PC-9 (cell line): ENCODE measurements at regions not wholly inside any gene's neighbourhood (a gene's known extent, or its start where the extent isn't known, plus 50 kb on each side); places are given as distances from the start of the nearest gene placed in this dataset.

Experiments used
- CTCF ChIP-seq: fragments of 200-600 bp; sonication (generic); conservative IDR thresholded peaks from 2 replicates; pipeline ENCODE4 v1.6.1; 2017; ENCODE audit warnings: mixed run types, antibody characterized with exemption, mild to moderate bottlenecking, moderate library complexity
- EZH2 ChIP-seq: fragments of 200-600 bp; sonication (generic); IDR thresholded peaks from 2 replicates; pipeline ENCODE4 v1.8.0; 2017; ENCODE audit warnings: antibody characterized with exemption, low read depth

GRCh38 chr17:17422641-17423040, 54.2 kb upstream of the MED9 start:
- TF ChIP-seq EZH2, result no peak
- no peak for TF ChIP-seq CTCF
